ENCODE measurements at regions not wholly inside any gene's neighbourhood (a gene's known extent, or its start where the extent isn't known, plus 50 kb on each side); places are given as distances from the start of the nearest gene placed in this dataset.

GRCh38 chr11:134712228-134713145 is 300.4 kb upstream of the B3GAT1 start:
- Histone ChIP-seq H3K27me3 (replicated peaks in 1 of 4; ENCODE audit: control insufficient read depth in 3 of 4, extremely low read depth in 1 of 4, insufficient read depth in 3 of 4, low read length in 3 of 4) (peaks cover 0 to 2% (median under 1%) of the 10 kb centered on the region in 4 experiments; a peak in 3 of 7 replicates), H3K27ac (ENCODE audit: low read depth, low read length) (no peak overlapping the region), H3K9me3 (ENCODE audit: insufficient read depth in 2 of 2, low read depth in 1 of 2, low read length in 1 of 2) (no peaks in the 10 kb centered on the region), H3K4me1 (replicated peaks in 1 of 4; ENCODE audit: control insufficient read depth in 3 of 4, insufficient read depth in 4 of 4, low read length in 3 of 4) (no peaks in the 10 kb centered on the region), H4K8ac (ENCODE audit: extremely low read depth, insufficient read depth, low read length) (0 out of 2 replicates have a peak overlapping the region, but pooled peaks have one; percentile 38), H3K4me3 (ENCODE audit: extremely low read depth in 1 of 4, insufficient read depth in 2 of 4, low read depth in 3 of 4, low read length in 4 of 4) (no peak overlapping the region), H2BK5ac (ENCODE audit: low read depth, low read length) (no peak overlapping the region), H3K79me2 (ENCODE audit: control insufficient read depth in 1 of 2, insufficient read depth in 2 of 2, low read length in 2 of 2) (no peaks in the 10 kb centered on the region), H4K91ac (replicated peaks; ENCODE audit: insufficient read length, low read length) (no peak overlapping the region), H2BK15ac (ENCODE audit: low read length) (no peak overlapping the region), H3K9ac (replicated peaks in 1 of 4; ENCODE audit: extremely low read depth in 1 of 4, low read depth in 3 of 4, low read length in 3 of 4) (no peak overlapping the region), H4K5ac (ENCODE audit: insufficient read length, low read depth, low read length) (no peak overlapping the region), H3K79me1 (ENCODE audit: low read depth, low read length) (no peaks in the 10 kb centered on the region), H3K4ac (replicated peaks; ENCODE audit: insufficient read length, low read depth, low read length) (no peak overlapping the region), H4K20me1 (replicated peaks in 1 of 2; ENCODE audit: control insufficient read depth in 1 of 2, insufficient read depth in 2 of 2, low read length in 2 of 2) (no peaks in the 10 kb centered on the region), H2AK5ac (ENCODE audit: low read depth, low read length) (no peak overlapping the region), H3K23ac (ENCODE audit: insufficient read length) (no peak overlapping the region), H2BK12ac (ENCODE audit: low read depth, low read length) (no peak overlapping the region), H3K4me2 (ENCODE audit: insufficient read depth in 1 of 2, low read depth in 2 of 2, low read length in 2 of 2) (no peak overlapping the region), H3K14ac (ENCODE audit: insufficient read length) (no peak overlapping the region), H2BK120ac (replicated peaks; ENCODE audit: low read depth, low read length) (no peak overlapping the region), H2AFZ (ENCODE audit: low read length) (no peak overlapping the region), H3K56ac (replicated peaks; ENCODE audit: insufficient read length, low read depth, low read length) (no peak overlapping the region), H3K36me3 (ENCODE audit: control insufficient read depth in 2 of 4, insufficient read depth in 4 of 4, low read length in 3 of 4) (no peaks in the 10 kb centered on the region), H3K23me2 (ENCODE audit: low read depth, low read length) (no peaks in the 10 kb centered on the region), H2BK20ac (ENCODE audit: low read length) (no peak overlapping the region), H3K18ac (ENCODE audit: extremely low read depth, low read length) (no peak overlapping the region)
- 87% methylated on average over 14 of the region's 47 CpGs; no CpG with 5 or more reads in 1 of the 2 experiments for WGBS, 2 experiments (ENCODE audit: extremely low coverage in 1 of 2, insufficient coverage in 1 of 2, insufficient read length in 1 of 2, insufficient replicate concordance in 2 of 2, low coverage in 1 of 2, low lambda C conversion rate in 2 of 2, missing lambda C conversion rate in 1 of 2)
- CTCF ChIA-PET (ENCODE audit: partially characterized antibody) = interaction anchor here (0.5 to 4.3 kb wide), 6 partner anchors 13 to 124 kb away, joined by 3 to 28 read pairs (median 4); no protein-coding TSS in a partner anchor
- DNase-seq (ENCODE audit: low read depth in 1 of 2, low spot score in 2 of 2) (no peak), FAIRE-seq (no peak)
- POLR2A ChIA-PET (ENCODE audit: partially characterized antibody) = no interaction called here
- TF ChIP-seq ATF3 (IDR thresholded peaks at IDR 0.05; ENCODE audit: insufficient read depth, low read depth, low read length) = no peak
- no peak for TF ChIP-seq MAFK (IDR thresholded peaks at IDR 0.05; ENCODE audit: low read depth, low read length)
- no peak for TF ChIP-seq KDM4A (IDR thresholded peaks at IDR 0.05; ENCODE audit: low read depth, low read length, severe bottlenecking)
- no peak for TF ChIP-seq SP4 (IDR thresholded peaks at IDR 0.05; ENCODE audit: low read length)
- no peak for TF ChIP-seq TCF12 (IDR thresholded peaks at IDR 0.05; ENCODE audit: low read depth, low read length)
- peak in 1 of 3 experiments; percentile 4; a peak in 1 of 4 replicates for TF ChIP-seq CTCF (IDR thresholded peaks at IDR 0.05; ENCODE audit: control extremely low read depth in 1 of 3, insufficient read depth in 1 of 3, low read depth in 1 of 3, low read length in 3 of 3)
